Cardiac septum (tissue), 1 donor: ENCODE measurements at regions not wholly inside any gene's neighbourhood (a gene's known extent, or its start where the extent isn't known, plus 50 kb on each side); places are given as distances from the start of the nearest gene placed in this dataset.

Experiments used
- DNase-seq: peaks from one replicate; pipeline ENCODE4 v3.0.0-alpha.2; 2020; ENCODE audit warnings: low spot score
- intact Hi-C: fragments of 100-400 bp; cut with DNase I; formaldehyde crosslinking; loops from one replicate; pipeline ENCODE4 v1.14.0; 2022
- donor health status: DM: no; HTN: no; CAD: no.

- DNase-seq: no peak
- intact Hi-C loops: no loop called here
These were observed 105.4 kb upstream of the ZMIZ1 start for GRCh38 chr10:78963074-78964034.

- no peak for DNase-seq
- intact Hi-C loops: no loop called here
These were observed 104.4 kb upstream of the ZMIZ1 start for GRCh38 chr10:78964274-78964951.

- intact Hi-C loops: no loop called here
- DNase-seq: no peak
These were observed 103.7 kb upstream of the ZMIZ1 start for GRCh38 chr10:78964952-78965633.

- intact Hi-C loops: no loop called here
- no peak for DNase-seq
These were observed 102.5 kb upstream of the ZMIZ1 start for GRCh38 chr10:78966182-78966787.

GRCh38 chr10:78966844-78967488 lies 101.8 kb upstream of the ZMIZ1 start:
- no peak for DNase-seq
- intact Hi-C loops: no loop called here

- intact Hi-C loops: no loop called here
These were observed 100.3 kb upstream of the ZMIZ1 start for GRCh38 chr10:78968300-78968942.

GRCh38 chr10:78968943-78969342 lies 99.8 kb upstream of the ZMIZ1 start:
- intact Hi-C loops: no loop called here
- no peak for DNase-seq

More at GRCh38 chr10:78968300-78968942, 100.3 kb upstream of the ZMIZ1 start:
- no peak for DNase-seq

- intact Hi-C loops: loop anchor here (5.0 to 10.0 kb wide), 3 partner anchors 162 to 755 kb away; no protein-coding TSS in a partner anchor
- DNase-seq: no peak
These were observed 99.0 kb upstream of the ZMIZ1 start for GRCh38 chr10:78969719-78970118.

GRCh38 chr10:78970261-78970660 lies 98.5 kb upstream of the ZMIZ1 start:
- intact Hi-C loops: loop anchor here (5.0 to 10.0 kb wide), 3 partner anchors 163 to 755 kb away; no protein-coding TSS in a partner anchor
- DNase-seq: no peak

- intact Hi-C loops: loop anchor here (5.0 to 10.0 kb wide), 3 partner anchors 164 to 756 kb away; no protein-coding TSS in a partner anchor
- no peak for DNase-seq
These were observed 97.6 kb upstream of the ZMIZ1 start for GRCh38 chr10:78971094-78971682.

- intact Hi-C loops: loop anchor here (2.0 to 10.0 kb wide), 4 partner anchors 20 to 758 kb away; no protein-coding TSS in a partner anchor
- peak; percentile 89 for DNase-seq
These were observed 96.4 kb upstream of the ZMIZ1 start for GRCh38 chr10:78972160-78972946.

- intact Hi-C loops: loop anchor here (2.0 to 10.0 kb wide), 4 partner anchors 20 to 758 kb away; no protein-coding TSS in a partner anchor
- peak; percentile 91 for DNase-seq
These were observed 95.5 kb upstream of the ZMIZ1 start for GRCh38 chr10:78972947-78973900.

- DNase-seq: peak; percentile 86
- intact Hi-C loops: loop anchor here (2.0 to 10.0 kb wide), 6 partner anchors 21 to 759 kb away; partner anchors contain the start of gene ZMIZ1
These were observed 94.7 kb upstream of the ZMIZ1 start for GRCh38 chr10:78973901-78974616.

- intact Hi-C loops: loop anchor here (2.0 to 10.0 kb wide), 5 partner anchors 94 to 760 kb away; partner anchors contain the start of gene ZMIZ1
- DNase-seq: peak; percentile 80
These were observed 94.0 kb upstream of the ZMIZ1 start for GRCh38 chr10:78974617-78975317.

- DNase-seq: no peak
- intact Hi-C loops: loop anchor here (2.0 to 10.0 kb wide), 3 partner anchors 93 to 761 kb away; partner anchors contain the start of gene ZMIZ1
These were observed 92.8 kb upstream of the ZMIZ1 start for GRCh38 chr10:78975926-78976325.
